ENCODE measurements at regions not wholly inside any gene's neighbourhood (a gene's known extent, or its start where the extent isn't known, plus 50 kb on each side); places are given as distances from the start of the nearest gene placed in this dataset.

- TF ChIP-seq, protein P1, sequence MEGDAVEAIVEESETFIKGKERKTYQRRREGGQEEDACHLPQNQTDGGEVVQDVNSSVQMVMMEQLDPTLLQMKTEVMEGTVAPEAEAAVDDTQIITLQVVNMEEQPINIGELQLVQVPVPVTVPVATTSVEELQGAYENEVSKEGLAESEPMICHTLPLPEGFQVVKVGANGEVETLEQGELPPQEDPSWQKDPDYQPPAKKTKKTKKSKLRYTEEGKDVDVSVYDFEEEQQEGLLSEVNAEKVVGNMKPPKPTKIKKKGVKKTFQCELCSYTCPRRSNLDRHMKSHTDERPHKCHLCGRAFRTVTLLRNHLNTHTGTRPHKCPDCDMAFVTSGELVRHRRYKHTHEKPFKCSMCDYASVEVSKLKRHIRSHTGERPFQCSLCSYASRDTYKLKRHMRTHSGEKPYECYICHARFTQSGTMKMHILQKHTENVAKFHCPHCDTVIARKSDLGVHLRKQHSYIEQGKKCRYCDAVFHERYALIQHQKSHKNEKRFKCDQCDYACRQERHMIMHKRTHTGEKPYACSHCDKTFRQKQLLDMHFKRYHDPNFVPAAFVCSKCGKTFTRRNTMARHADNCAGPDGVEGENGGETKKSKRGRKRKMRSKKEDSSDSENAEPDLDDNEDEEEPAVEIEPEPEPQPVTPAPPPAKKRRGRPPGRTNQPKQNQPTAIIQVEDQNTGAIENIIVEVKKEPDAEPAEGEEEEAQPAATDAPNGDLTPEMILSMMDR (IDR thresholded peaks at IDR 0.05), result peak; percentile 12
- H3K4me1 Mint-ChIP-seq (ENCODE audit: unreplicated experiment), result no peaks in the 10 kb centered on the region
- H3K27ac Mint-ChIP-seq (ENCODE audit: unreplicated experiment), result no peak overlapping the region
- no peak for DNase-seq (ENCODE audit: extremely low spot score, unreplicated experiment)
- no peaks in the 10 kb centered on the region for H3K9me3 Mint-ChIP-seq (ENCODE audit: unreplicated experiment)
- H3K36me3 Mint-ChIP-seq (ENCODE audit: unreplicated experiment), result no peaks in the 10 kb centered on the region
- no peak overlapping the region for H3K4me3 Mint-ChIP-seq (ENCODE audit: unreplicated experiment)
- H3K27me3 Mint-ChIP-seq (ENCODE audit: unreplicated experiment), result no peaks in the 10 kb centered on the region
These were observed 129.4 kb downstream of the PCDH20 start for GRCh38 chr13:61286148-61286745.

GRCh38 chr13:61277586-61278276 lies 137.9 kb downstream of the PCDH20 start:
- Mint-ChIP-seq H3K27ac (ENCODE audit: unreplicated experiment) (no peak overlapping the region), H3K36me3 (ENCODE audit: unreplicated experiment) (no peaks in the 10 kb centered on the region), H3K9me3 (ENCODE audit: unreplicated experiment) (peaks cover 6% of the 10 kb centered on the region), H3K27me3 (ENCODE audit: unreplicated experiment) (no peaks in the 10 kb centered on the region), H3K4me1 (ENCODE audit: unreplicated experiment) (no peaks in the 10 kb centered on the region), H3K4me3 (ENCODE audit: unreplicated experiment) (no peak overlapping the region)
- DNase-seq (ENCODE audit: extremely low spot score, unreplicated experiment), result no peak
- TF ChIP-seq, protein P1 (IDR thresholded peaks at IDR 0.05), result no peak

DNA sequence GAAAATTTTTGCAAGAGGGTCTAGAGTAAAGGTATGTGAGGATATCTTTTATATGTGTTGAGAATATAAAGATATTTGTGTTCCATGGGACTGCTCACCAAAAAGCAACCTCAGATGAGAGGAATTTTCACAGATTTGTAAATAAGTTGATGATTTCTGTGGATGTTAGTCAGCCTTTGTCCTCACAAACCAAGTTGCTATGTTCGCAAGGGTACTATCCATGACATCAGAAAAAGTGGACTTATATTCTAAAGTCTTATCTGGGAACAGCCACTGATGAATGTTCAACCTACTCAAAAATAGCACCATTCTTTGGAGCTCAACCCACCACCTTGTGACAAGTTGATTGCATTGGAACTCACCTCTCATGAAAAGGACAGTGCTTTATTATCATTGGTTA lies 138.6 kb downstream of the PCDH20 start:
- no peak for DNase-seq (ENCODE audit: extremely low spot score, unreplicated experiment)
- peaks cover 6% of the 10 kb centered on the region for H3K9me3 Mint-ChIP-seq (ENCODE audit: unreplicated experiment)
- no peak overlapping the region for H3K4me3 Mint-ChIP-seq (ENCODE audit: unreplicated experiment)
- no peaks in the 10 kb centered on the region for H3K27me3 Mint-ChIP-seq (ENCODE audit: unreplicated experiment)
- no peaks in the 10 kb centered on the region for H3K36me3 Mint-ChIP-seq (ENCODE audit: unreplicated experiment)
- H3K27ac Mint-ChIP-seq (ENCODE audit: unreplicated experiment), result no peak overlapping the region
- H3K4me1 Mint-ChIP-seq (ENCODE audit: unreplicated experiment), result no peaks in the 10 kb centered on the region
- TF ChIP-seq, protein P1 (IDR thresholded peaks at IDR 0.05), result no peak

DNA sequence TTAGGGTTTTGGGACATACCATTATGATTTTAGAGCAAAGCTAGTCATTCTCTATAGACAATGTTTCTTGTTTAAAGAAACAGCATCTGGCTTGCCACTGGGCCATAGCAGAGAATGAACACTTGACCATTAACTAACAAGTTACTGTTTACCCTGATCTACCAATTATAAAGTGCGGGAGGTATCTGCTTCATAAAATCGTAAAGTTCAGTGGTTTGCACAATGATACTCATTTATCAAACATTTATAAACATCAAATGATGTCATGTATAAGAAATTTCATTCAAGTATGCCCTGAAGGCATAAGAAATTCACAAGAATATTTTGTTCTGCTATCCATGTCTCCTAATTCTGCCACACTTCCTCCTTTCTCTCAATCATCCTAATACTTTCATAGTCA lies 139.2 kb downstream of the PCDH20 start:
- no peaks in the 10 kb centered on the region for H3K27me3 Mint-ChIP-seq (ENCODE audit: unreplicated experiment)
- TF ChIP-seq, protein P1 (IDR thresholded peaks at IDR 0.05), result no peak
- H3K27ac Mint-ChIP-seq (ENCODE audit: unreplicated experiment), result no peak overlapping the region

DNA sequence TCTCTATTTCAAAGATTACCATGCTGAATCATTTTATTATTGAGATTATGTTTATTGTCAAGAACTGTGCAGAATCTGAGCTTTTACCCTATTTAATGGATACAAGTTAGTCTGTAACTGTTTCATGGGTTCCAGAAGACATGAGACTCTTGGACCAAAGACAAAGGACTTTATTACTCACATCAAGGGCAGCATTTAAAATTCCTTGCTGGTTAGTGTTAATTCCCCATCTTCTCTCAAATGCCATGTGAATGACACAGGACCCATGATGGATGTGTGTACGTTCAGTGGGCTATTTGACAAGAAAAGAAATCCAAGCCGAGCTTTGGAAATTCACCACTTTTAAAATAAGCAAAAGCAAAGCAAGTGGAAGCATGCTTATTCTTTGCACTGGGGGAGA lies 139.9 kb downstream of the PCDH20 start:
- H3K4me1 Mint-ChIP-seq (ENCODE audit: unreplicated experiment), result no peaks in the 10 kb centered on the region
- H3K9me3 Mint-ChIP-seq (ENCODE audit: unreplicated experiment), result peaks cover 8% of the 10 kb centered on the region
- DNase-seq (ENCODE audit: extremely low spot score, unreplicated experiment), result no peak
- no peak overlapping the region for H3K4me3 Mint-ChIP-seq (ENCODE audit: unreplicated experiment)
- TF ChIP-seq, protein P1 (IDR thresholded peaks at IDR 0.05), result no peak
- no peak overlapping the region for H3K27ac Mint-ChIP-seq (ENCODE audit: unreplicated experiment)
- no peaks in the 10 kb centered on the region for H3K36me3 Mint-ChIP-seq (ENCODE audit: unreplicated experiment)
- H3K27me3 Mint-ChIP-seq (ENCODE audit: unreplicated experiment), result no peaks in the 10 kb centered on the region

More for the DNA sequence above, 139.2 kb downstream of the PCDH20 start:
- Mint-ChIP-seq H3K9me3 (ENCODE audit: unreplicated experiment) (peaks cover 6% of the 10 kb centered on the region), H3K36me3 (ENCODE audit: unreplicated experiment) (no peaks in the 10 kb centered on the region), H3K4me1 (ENCODE audit: unreplicated experiment) (no peaks in the 10 kb centered on the region), H3K4me3 (ENCODE audit: unreplicated experiment) (no peak overlapping the region)
- no peak for DNase-seq (ENCODE audit: extremely low spot score, unreplicated experiment)

All from osteocyte (in vitro differentiated cells).